SU-DHL-6 (cell line): ENCODE measurements at regions not wholly inside any gene's neighbourhood (a gene's known extent, or its start where the extent isn't known, plus 50 kb on each side); places are given as distances from the start of the nearest gene placed in this dataset.

Source experiments
- EZH2phosphoT487 ChIP-seq: fragments of 200-600 bp; sonication (generic), shearing (Covaris generic); conservative IDR thresholded peaks from 2 replicates; pipeline ENCODE4 v1.6.1; 2018; ENCODE audit warnings: mild to moderate bottlenecking, antibody characterized with exemption, low read length, moderate library complexity, mixed read lengths
- TF ChIP-seq, protein P1 (sequence below): fragments of 200-600 bp; sonication (generic); IDR thresholded peaks from one replicate; pipeline ENCODE4 v1.5.1; 2017; ENCODE audit warnings: antibody characterized with exemption, mild to moderate bottlenecking, low read length, moderate library complexity; ENCODE audit not compliant: insufficient read depth, poor library complexity, severe bottlenecking

DNA sequence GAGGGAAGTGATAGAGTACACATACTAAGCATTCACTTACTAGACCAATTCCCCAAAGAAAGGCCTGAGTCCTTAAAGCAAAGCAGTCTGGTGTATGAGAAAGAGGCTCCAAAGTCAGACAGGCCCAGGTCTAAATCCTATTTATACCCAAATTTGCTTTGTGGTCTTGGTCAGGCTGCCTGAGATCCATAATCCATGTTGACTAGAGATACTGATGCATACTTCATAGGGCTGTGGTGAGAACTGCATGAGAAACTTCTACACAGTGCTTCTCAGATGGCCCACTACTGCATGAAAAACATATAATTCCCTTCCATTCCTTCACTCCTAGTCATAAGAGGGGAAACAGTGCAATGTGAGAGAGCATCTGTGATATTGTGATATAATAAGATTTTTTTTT is 81.6 kb upstream of the SP4 start:
- TF ChIP-seq, protein P1, sequence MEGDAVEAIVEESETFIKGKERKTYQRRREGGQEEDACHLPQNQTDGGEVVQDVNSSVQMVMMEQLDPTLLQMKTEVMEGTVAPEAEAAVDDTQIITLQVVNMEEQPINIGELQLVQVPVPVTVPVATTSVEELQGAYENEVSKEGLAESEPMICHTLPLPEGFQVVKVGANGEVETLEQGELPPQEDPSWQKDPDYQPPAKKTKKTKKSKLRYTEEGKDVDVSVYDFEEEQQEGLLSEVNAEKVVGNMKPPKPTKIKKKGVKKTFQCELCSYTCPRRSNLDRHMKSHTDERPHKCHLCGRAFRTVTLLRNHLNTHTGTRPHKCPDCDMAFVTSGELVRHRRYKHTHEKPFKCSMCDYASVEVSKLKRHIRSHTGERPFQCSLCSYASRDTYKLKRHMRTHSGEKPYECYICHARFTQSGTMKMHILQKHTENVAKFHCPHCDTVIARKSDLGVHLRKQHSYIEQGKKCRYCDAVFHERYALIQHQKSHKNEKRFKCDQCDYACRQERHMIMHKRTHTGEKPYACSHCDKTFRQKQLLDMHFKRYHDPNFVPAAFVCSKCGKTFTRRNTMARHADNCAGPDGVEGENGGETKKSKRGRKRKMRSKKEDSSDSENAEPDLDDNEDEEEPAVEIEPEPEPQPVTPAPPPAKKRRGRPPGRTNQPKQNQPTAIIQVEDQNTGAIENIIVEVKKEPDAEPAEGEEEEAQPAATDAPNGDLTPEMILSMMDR = no peak
- TF ChIP-seq EZH2phosphoT487 = no peak
